ENCODE measurements at regions not wholly inside any gene's neighbourhood (a gene's known extent, or its start where the extent isn't known, plus 50 kb on each side); places are given as distances from the start of the nearest gene placed in this dataset.

DNA sequence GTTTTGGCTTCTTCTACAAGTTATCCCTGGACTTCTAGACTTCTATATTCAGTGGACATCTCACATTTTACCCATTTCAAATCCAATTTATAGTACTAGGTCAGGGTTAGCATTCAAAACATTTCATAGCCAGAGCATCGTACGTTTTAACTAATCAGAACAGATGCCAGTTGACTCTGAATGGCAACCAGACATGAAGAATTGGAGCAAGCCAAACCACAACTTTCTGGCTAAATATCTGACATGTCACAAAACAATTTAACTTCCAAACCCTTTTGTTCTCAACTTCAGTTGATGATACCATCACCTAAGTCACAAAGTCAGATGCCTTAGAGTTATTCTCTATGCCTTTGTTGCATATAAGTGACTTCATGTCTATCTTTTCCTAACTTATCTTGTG lies 1105.7 kb downstream of the XPNPEP1 start:
- no peak overlapping the region for H3K4me3 ChIP-seq (ENCODE audit: low read length)
- H3K9ac ChIP-seq (ENCODE audit: low read length) = no peak overlapping the region
- H3K4me2 ChIP-seq (ENCODE audit: low read length) = no peak overlapping the region
- no peaks in the 10 kb centered on the region for H3F3A ChIP-seq (ENCODE audit: low read length, unreplicated experiment)
- BruUV-seq (replicated peaks) = no TSS peak
- no peaks in the 10 kb centered on the region for H4K20me1 ChIP-seq (ENCODE audit: low read length)
- TF ChIP-seq, protein P1, sequence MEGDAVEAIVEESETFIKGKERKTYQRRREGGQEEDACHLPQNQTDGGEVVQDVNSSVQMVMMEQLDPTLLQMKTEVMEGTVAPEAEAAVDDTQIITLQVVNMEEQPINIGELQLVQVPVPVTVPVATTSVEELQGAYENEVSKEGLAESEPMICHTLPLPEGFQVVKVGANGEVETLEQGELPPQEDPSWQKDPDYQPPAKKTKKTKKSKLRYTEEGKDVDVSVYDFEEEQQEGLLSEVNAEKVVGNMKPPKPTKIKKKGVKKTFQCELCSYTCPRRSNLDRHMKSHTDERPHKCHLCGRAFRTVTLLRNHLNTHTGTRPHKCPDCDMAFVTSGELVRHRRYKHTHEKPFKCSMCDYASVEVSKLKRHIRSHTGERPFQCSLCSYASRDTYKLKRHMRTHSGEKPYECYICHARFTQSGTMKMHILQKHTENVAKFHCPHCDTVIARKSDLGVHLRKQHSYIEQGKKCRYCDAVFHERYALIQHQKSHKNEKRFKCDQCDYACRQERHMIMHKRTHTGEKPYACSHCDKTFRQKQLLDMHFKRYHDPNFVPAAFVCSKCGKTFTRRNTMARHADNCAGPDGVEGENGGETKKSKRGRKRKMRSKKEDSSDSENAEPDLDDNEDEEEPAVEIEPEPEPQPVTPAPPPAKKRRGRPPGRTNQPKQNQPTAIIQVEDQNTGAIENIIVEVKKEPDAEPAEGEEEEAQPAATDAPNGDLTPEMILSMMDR (conservative IDR thresholded peaks at IDR 0.05; ENCODE audit: low read depth, low read length) = no peak
- TF ChIP-seq EZH2phosphoT487 (IDR thresholded peaks at IDR 0.05; ENCODE audit: borderline replicate concordance, low read length) = no peak
- TF ChIP-seq EZH2 (IDR thresholded peaks at IDR 0.05; ENCODE audit: low read length, unreplicated experiment) = no peak
- CTCF ChIA-PET = no interaction called here
- H3K9me3 ChIP-seq (ENCODE audit: low read length) = no peaks in the 10 kb centered on the region
- ATAC-seq = no peak
- H3K36me3 ChIP-seq (ENCODE audit: low read depth, low read length) = no peaks in the 10 kb centered on the region
- H2AFZ ChIP-seq (ENCODE audit: low read length) = no peak overlapping the region
- no peaks in the 10 kb centered on the region for H3K27me3 ChIP-seq (ENCODE audit: low read length)
- no peak overlapping the region for H3K27ac ChIP-seq (ENCODE audit: low read length)
- intact Hi-C loops (cut with micrococcal nuclease) = no loop called here
- H3K79me2 ChIP-seq (ENCODE audit: low read length) = no peaks in the 10 kb centered on the region
- H3K9me2 ChIP-seq (replicated peaks; ENCODE audit: low read length) = no peaks in the 10 kb centered on the region
- POLR2A ChIA-PET (ENCODE audit: unreplicated experiment) = no interaction called here
- H3K4me1 ChIP-seq (ENCODE audit: insufficient read depth, low read length) = no peaks in the 10 kb centered on the region
- no peak for DNase-seq

DNA sequence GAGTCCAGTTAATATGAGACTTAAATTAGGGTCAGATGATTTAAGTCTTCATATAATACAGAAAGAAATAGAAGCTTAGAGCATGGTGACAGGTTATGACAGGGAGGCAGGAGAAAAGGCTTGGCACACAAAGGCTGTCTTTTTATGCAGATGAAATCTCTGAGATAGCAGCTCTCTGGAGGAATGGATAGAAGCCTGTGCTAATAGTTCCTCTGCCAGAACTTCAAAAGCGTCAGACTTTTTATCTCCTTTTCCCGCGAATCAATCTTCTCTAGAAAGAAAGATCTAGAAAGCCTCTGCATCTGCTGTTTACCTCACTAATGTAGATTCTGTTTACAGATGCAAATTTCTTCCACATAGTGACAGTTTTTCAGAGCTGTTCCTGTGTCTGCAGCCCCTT lies 1106.2 kb downstream of the XPNPEP1 start:
- no peak overlapping the region for H2AFZ ChIP-seq (ENCODE audit: low read length)
- ChIA-PET POLR2A (ENCODE audit: unreplicated experiment) (no interaction called here), CTCF (no interaction called here)
- no peak overlapping the region for H3K9ac ChIP-seq (ENCODE audit: low read length)
- H3K4me1 ChIP-seq (ENCODE audit: insufficient read depth, low read length) = no peaks in the 10 kb centered on the region
- no peak overlapping the region for H3K27ac ChIP-seq (ENCODE audit: low read length)
- intact Hi-C loops (cut with micrococcal nuclease) = no loop called here
- TF ChIP-seq, protein P1 (conservative IDR thresholded peaks at IDR 0.05; ENCODE audit: low read depth, low read length) = no peak
- TF ChIP-seq EZH2phosphoT487 (IDR thresholded peaks at IDR 0.05; ENCODE audit: borderline replicate concordance, low read length) (no peak), EZH2 (IDR thresholded peaks at IDR 0.05; ENCODE audit: low read length, unreplicated experiment) (no peak)
- H3K27me3 ChIP-seq (ENCODE audit: low read length) = no peaks in the 10 kb centered on the region
- ATAC-seq (no peak), DNase-seq (no peak)
- no TSS peak for BruUV-seq (replicated peaks)
- no peaks in the 10 kb centered on the region for H3K9me3 ChIP-seq (ENCODE audit: low read length)
- no peaks in the 10 kb centered on the region for H3K9me2 ChIP-seq (replicated peaks; ENCODE audit: low read length)
- no peaks in the 10 kb centered on the region for H4K20me1 ChIP-seq (ENCODE audit: low read length)
- no peak overlapping the region for H3K4me3 ChIP-seq (ENCODE audit: low read length)
- no peaks in the 10 kb centered on the region for H3K79me2 ChIP-seq (ENCODE audit: low read length)
- H3F3A ChIP-seq (ENCODE audit: low read length, unreplicated experiment) = no peaks in the 10 kb centered on the region
- H3K36me3 ChIP-seq (ENCODE audit: low read depth, low read length) = no peaks in the 10 kb centered on the region
- no peak overlapping the region for H3K4me2 ChIP-seq (ENCODE audit: low read length)

DNA sequence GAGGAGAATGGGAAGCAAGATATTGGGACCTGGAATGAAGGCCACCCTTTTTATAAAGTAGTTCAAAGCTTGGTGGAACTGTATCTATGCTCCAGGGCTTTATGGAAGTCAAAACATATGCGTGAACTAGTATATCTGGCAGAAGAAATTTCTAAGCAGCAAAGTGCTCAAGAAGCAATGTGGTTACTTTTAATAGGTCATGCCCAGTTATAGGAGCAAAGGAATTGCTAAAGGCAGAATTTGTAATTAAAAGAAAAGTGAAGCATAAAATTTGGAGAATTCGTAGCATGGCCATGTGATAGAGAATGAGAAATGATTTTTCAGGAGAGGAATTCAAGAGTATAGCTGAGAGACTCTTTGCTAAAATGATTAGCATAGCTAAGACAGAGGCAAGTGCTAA lies 1110.4 kb downstream of the XPNPEP1 start:
- no peaks in the 10 kb centered on the region for H3K27me3 ChIP-seq (ENCODE audit: low read length)
- H3K4me3 ChIP-seq (ENCODE audit: low read length) = no peak overlapping the region
- no peak for TF ChIP-seq EZH2 (IDR thresholded peaks at IDR 0.05; ENCODE audit: low read length, unreplicated experiment)
- TF ChIP-seq, protein P1 (conservative IDR thresholded peaks at IDR 0.05; ENCODE audit: low read depth, low read length) = no peak
- TF ChIP-seq EZH2phosphoT487 (IDR thresholded peaks at IDR 0.05; ENCODE audit: borderline replicate concordance, low read length) = no peak
- CTCF ChIA-PET = no interaction called here
- H3F3A ChIP-seq (ENCODE audit: low read length, unreplicated experiment) = no peaks in the 10 kb centered on the region
- H2AFZ ChIP-seq (ENCODE audit: low read length) = no peak overlapping the region
- ATAC-seq = no peak
- H3K4me1 ChIP-seq (ENCODE audit: insufficient read depth, low read length) = no peaks in the 10 kb centered on the region
- BruUV-seq (replicated peaks) = no TSS peak
- no peaks in the 10 kb centered on the region for H3K36me3 ChIP-seq (ENCODE audit: low read depth, low read length)
- DNase-seq = no peak
- no peak overlapping the region for H3K4me2 ChIP-seq (ENCODE audit: low read length)
- no peaks in the 10 kb centered on the region for H3K79me2 ChIP-seq (ENCODE audit: low read length)
- no peaks in the 10 kb centered on the region for H4K20me1 ChIP-seq (ENCODE audit: low read length)
- H3K9me2 ChIP-seq (replicated peaks; ENCODE audit: low read length) = no peaks in the 10 kb centered on the region
- no peaks in the 10 kb centered on the region for H3K9me3 ChIP-seq (ENCODE audit: low read length)
- H3K27ac ChIP-seq (ENCODE audit: low read length) = no peak overlapping the region
- no peak overlapping the region for H3K9ac ChIP-seq (ENCODE audit: low read length)
- POLR2A ChIA-PET (ENCODE audit: unreplicated experiment) = no interaction called here
- intact Hi-C loops (cut with micrococcal nuclease) = no loop called here
